Raji (cell line): ENCODE measurements at regions not wholly inside any gene's neighbourhood (a gene's known extent, or its start where the extent isn't known, plus 50 kb on each side); places are given as distances from the start of the nearest gene placed in this dataset.

ENCODE experiments used
- POLR2A ChIP-seq: IDR thresholded peaks from 2 replicates; pipeline ENCODE4 v1.6.1; 2011; ENCODE audit warnings: low read depth, low read length, control low read depth; ENCODE audit not compliant: insufficient read depth

DNA sequence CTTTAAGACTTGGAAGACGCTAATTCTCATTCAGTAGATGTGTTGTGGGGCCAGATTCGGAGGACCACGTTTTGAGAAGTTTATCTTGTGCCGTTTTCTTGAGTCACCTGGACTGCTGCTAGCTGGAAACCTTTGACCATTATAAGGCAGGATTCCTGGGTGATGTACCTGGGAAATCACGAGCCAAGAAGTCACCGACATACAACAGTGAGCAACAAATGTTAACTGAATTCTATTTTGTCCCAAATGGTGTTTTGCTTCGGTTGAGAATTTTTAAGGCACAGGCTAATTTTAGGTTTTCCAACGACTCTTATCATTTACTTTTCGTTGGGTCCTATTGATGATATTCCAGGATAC is 93.4 kb upstream of the BTN3A2 start:
- no peak for TF ChIP-seq POLR2A

DNA sequence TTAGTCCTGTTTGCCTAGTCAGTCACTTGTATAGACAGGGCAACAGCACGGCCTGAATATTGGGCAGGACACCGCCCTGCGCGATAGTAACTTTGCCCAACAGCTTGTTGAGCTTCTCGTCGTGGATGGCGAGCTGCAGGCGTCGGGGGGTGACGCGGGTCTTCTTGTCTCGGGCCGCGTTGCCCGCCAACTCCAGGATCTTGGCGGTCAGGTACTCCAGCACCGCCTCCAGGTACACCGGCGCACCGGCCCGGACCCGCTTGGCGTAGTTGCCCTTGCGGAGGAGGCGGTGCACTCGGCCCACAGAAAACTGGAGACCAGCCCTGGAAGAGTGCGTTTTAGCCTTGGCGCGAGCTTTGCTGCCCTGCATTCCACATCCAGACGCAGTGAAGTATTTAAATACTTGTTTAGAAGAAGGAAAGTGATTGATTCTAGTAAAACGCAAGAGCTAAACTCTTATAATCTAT is 92.8 kb upstream of the BTN3A2 start:
- TF ChIP-seq POLR2A, result peak; percentile 52; the same call in 1 of the 2 replicates

DNA sequence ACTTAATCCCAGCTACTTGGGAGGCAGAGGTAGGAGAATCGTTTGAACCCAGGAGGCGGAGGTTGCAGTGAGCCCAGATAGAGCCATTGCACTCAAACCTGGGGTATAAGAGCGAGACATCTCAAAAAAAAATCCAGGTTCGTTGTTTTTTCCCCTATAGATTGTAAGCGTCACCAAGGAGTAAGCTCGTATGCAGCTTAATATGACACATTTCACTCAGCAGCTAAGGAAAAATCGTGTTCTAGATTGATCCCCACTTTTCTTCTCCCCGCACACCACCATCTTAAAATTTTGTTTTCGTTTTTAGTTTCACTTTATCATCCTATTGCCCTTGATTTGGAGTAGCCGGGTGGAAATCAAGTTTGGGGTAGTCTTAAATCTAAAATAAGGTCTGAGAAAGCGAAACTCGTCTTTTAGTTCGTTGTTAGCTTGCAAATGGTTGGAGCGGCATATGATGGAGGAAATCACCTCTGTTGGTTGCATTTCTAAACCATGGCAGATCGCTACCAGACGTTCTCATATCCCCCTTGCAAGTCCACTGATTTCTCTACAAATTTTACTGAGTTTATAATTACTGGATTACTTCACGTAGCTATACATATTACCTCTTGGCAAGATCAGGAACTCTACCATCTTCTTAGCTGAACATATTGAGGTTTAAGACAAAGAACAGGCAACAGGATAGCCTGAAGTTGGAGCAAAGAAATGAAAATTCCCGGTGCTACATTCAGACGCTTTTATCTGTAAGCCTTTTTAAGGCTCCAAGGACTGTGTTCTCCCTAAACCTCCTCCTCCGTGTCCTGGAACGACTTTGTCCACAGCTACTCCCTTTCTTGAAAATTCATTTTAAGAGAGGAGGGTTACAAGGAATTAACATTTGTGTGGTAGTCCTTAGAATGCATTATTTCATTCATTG is 91.1 kb upstream of the BTN3A2 start:
- no peak for TF ChIP-seq POLR2A

GRCh38 chr6:26275663-26276062 is 89.3 kb upstream of the BTN3A2 start:
- TF ChIP-seq POLR2A, result no peak

DNA sequence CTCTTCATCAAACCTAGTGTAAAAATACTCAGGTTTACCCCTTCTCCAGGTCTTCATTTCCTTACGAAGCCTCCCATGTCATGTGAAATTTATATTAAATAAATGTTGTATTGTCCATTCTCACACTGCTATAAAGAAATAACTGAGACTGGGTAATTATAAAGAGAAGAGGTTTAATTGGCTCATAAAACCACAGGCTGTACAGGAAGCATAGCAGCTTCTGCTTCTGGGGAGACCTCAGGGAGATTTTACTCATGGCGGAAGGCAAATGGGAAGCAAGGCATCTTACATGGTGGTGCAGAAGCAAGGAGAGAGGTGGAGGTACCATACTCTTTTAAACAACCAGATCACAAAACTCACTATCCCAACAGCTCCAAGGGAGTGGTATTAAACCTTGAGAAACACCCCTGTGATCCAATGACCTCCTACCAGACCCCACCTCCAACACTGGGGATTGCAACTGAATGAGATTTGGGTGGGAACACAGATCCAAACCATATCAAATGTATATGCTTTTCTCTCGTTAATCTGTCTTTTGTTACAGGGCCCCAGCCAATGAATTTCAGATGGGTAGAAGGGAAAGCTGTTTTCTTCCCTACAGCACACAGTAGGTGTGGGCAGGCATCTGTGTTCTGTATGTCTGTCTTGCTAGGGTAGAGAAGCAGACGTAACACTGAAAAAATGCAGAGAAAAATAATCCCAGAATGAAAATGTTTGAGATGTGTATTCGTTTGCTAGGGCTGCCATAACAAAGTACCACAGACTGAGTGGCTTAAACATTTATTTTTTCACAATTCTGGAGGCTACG is 88.0 kb upstream of the BTN3A2 start:
- no peak for TF ChIP-seq POLR2A

GRCh38 chr6:26278536-26278935 is 86.5 kb upstream of the BTN3A2 start:
- no peak for TF ChIP-seq POLR2A

GRCh38 chr6:26280407-26280806 is 84.6 kb upstream of the BTN3A2 start:
- TF ChIP-seq POLR2A, result no peak

GRCh38 chr6:26284537-26285142 is 80.4 kb upstream of the BTN3A2 start:
- TF ChIP-seq POLR2A, result no peak

- peak; percentile 100 for TF ChIP-seq POLR2A
These were observed 79.6 kb upstream of the BTN3A2 start for GRCh38 chr6:26285143-26286134.

GRCh38 chr6:26286168-26286877 is 78.7 kb upstream of the BTN3A2 start:
- peak; percentile 49; the same call in 1 of the 2 replicates for TF ChIP-seq POLR2A

- no peak for TF ChIP-seq POLR2A
These were observed 76.8 kb upstream of the BTN3A2 start for GRCh38 chr6:26288155-26288554.

- no peak for TF ChIP-seq POLR2A
These were observed 74.1 kb upstream of the BTN3A2 start for GRCh38 chr6:26290941-26291340.

DNA sequence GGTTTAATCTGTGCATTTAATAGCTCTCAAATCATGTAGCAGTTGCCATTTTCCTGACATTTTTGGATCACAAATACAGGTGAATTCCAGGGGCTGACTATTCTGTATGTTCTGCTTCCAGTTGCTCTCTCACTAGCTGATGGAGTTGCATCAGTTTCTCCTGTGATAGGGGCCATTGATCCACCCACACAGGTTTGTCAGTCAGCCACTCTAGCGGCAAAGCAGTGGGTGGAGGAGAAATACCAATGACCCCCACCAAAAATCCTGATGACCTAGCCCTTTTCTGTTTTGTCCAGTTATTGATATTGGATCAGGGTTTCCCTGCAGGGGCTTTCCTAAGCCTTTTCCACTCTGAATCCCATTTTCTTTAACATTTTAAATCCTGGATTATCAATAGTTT is 72.3 kb upstream of the BTN3A2 start:
- no peak for TF ChIP-seq POLR2A

DNA sequence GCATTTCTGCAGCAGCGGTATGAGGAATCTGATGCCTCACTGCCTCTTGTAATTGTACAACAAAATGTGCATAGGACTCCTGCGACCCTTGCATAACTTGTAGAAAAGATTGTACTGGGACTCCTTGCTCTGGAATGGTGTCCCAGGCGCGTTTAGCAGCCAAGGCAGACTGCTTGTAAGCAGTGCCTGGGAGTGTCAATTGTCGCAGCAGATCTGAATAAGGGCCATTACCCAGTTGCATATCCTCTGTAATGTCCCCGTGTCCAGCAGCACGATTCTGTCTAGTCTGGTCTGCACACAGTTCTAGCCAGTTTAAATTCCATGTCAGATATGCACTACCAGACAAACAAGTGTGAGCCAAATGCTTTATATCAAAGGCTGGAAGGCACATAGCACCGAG is 70.7 kb upstream of the BTN3A2 start:
- TF ChIP-seq POLR2A, result no peak
